ENCODE measurements at regions not wholly inside any gene's neighbourhood (a gene's known extent, or its start where the extent isn't known, plus 50 kb on each side); places are given as distances from the start of the nearest gene placed in this dataset.

DNA sequence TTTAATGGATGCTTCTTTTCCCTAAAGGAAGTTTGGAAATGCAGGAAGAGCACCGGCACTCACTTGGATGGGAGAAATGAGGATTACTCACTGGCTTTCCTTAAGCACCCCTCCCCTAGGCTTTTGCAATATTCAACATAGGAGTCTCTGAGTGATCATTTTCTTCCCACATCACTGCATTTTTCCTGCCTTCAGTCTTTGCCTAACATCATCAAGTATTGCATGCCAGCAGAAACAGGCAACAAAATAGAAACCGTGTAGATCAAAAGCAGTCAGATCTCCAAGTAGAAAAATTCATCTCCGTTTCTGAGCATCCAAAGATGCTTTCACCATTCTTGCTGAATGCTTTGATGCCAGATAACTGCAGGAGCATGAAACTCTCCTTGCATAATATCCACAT lies 119.9 kb downstream of the ADCYAP1R1 start:
- DNase-seq, result no peak

DNA sequence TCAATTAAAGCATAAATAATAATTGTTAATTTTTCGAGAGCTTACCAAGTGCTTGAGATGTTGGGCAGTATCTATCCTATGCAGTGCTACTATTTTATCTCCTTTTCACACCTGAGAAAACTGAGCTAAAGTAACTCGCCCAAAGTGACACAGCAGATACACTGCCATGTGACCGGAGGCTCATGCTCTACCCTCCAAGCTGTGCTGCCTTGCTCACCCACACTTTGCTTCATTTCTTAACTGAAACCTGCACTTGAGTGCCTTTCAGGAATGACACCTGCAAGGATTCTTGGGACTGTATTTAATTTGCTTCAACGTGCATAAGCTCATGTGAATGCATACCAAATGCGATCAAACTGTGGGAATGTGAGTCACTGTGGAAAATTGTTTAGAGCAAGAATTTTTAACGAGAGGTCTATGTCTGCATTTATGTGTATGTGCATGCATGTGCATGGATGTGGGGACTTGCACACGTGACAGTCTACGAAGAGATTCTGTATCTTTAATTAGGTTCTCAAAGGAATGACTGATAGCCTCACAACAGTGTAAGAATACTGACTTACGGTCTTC lies 119.2 kb downstream of the ADCYAP1R1 start:
- DNase-seq, result no peak
